ENCODE measurements at regions not wholly inside any gene's neighbourhood (a gene's known extent, or its start where the extent isn't known, plus 50 kb on each side); places are given as distances from the start of the nearest gene placed in this dataset.

GRCh38 chr6:115665310-115665709 lies 395.4 kb downstream of the FRK start:
- TF ChIP-seq CTCF (conservative IDR thresholded peaks at IDR 0.05; ENCODE audit: low read depth, low read length) (no peak), EZH2 (IDR thresholded peaks at IDR 0.05; ENCODE audit: borderline replicate concordance, low read depth, low read length, poor library complexity, severe bottlenecking) (no peak)
- intact Hi-C loops (cut with micrococcal nuclease; ENCODE audit: unreplicated experiment): no loop called here
- CTCF ChIA-PET: no interaction called here
- Histone ChIP-seq H3K27me3 (replicated peaks; ENCODE audit: insufficient read depth, low read depth, low read length, poor library complexity) (no peaks in the 10 kb centered on the region), H3K27ac (ENCODE audit: low read depth, low read length, poor library complexity, severe bottlenecking) (no peak overlapping the region), H3K36me3 (ENCODE audit: insufficient read depth, low read length, poor library complexity, severe bottlenecking) (no peaks in the 10 kb centered on the region), H3K9me3 (ENCODE audit: low read depth, low read length, poor library complexity, severe bottlenecking) (no peaks in the 10 kb centered on the region), H3K4me3 (ENCODE audit: low read depth, low read length, poor library complexity, severe bottlenecking) (no peak overlapping the region), H3K4me1 (ENCODE audit: insufficient read depth, low read length, poor library complexity, severe bottlenecking) (no peaks in the 10 kb centered on the region)
- no peak for DNase-seq (ENCODE audit: low spot score)
- no TSS peak for BruUV-seq (replicated peaks)
- POLR2A ChIA-PET (ENCODE audit: low non-redundant PET): no interaction called here

- intact Hi-C loops (cut with micrococcal nuclease; ENCODE audit: unreplicated experiment): no loop called here
- CTCF ChIA-PET: no interaction called here
Observed at GRCh38 chr6:115663681-115664080, 397.0 kb downstream of the FRK start.

GRCh38 chr6:115643762-115644161 lies 416.9 kb downstream of the FRK start:
- Histone ChIP-seq H3K9me3 (ENCODE audit: low read depth, low read length, poor library complexity, severe bottlenecking) (no peaks in the 10 kb centered on the region), H3K27me3 (replicated peaks; ENCODE audit: insufficient read depth, low read depth, low read length, poor library complexity) (no peaks in the 10 kb centered on the region), H3K4me1 (ENCODE audit: insufficient read depth, low read length, poor library complexity, severe bottlenecking) (no peaks in the 10 kb centered on the region), H3K4me3 (ENCODE audit: low read depth, low read length, poor library complexity, severe bottlenecking) (no peak overlapping the region), H3K27ac (ENCODE audit: low read depth, low read length, poor library complexity, severe bottlenecking) (no peak overlapping the region), H3K36me3 (ENCODE audit: insufficient read depth, low read length, poor library complexity, severe bottlenecking) (no peaks in the 10 kb centered on the region)
- DNase-seq (ENCODE audit: low spot score): peak; percentile 4
- ChIA-PET POLR2A (ENCODE audit: low non-redundant PET) (no interaction called here), CTCF (no interaction called here)
- intact Hi-C loops (cut with micrococcal nuclease; ENCODE audit: unreplicated experiment): no loop called here
- BruUV-seq (replicated peaks): no TSS peak
- TF ChIP-seq CTCF (conservative IDR thresholded peaks at IDR 0.05; ENCODE audit: low read depth, low read length): no peak
- TF ChIP-seq EZH2 (IDR thresholded peaks at IDR 0.05; ENCODE audit: borderline replicate concordance, low read depth, low read length, poor library complexity, severe bottlenecking): no peak

More at GRCh38 chr6:115663681-115664080, 397.0 kb downstream of the FRK start:
- no peak for DNase-seq (ENCODE audit: low spot score)
- Histone ChIP-seq H3K9me3 (ENCODE audit: low read depth, low read length, poor library complexity, severe bottlenecking) (no peaks in the 10 kb centered on the region), H3K36me3 (ENCODE audit: insufficient read depth, low read length, poor library complexity, severe bottlenecking) (no peaks in the 10 kb centered on the region), H3K27me3 (replicated peaks; ENCODE audit: insufficient read depth, low read depth, low read length, poor library complexity) (no peaks in the 10 kb centered on the region), H3K4me1 (ENCODE audit: insufficient read depth, low read length, poor library complexity, severe bottlenecking) (no peaks in the 10 kb centered on the region), H3K27ac (ENCODE audit: low read depth, low read length, poor library complexity, severe bottlenecking) (no peak overlapping the region), H3K4me3 (ENCODE audit: low read depth, low read length, poor library complexity, severe bottlenecking) (no peak overlapping the region)
- POLR2A ChIA-PET (ENCODE audit: low non-redundant PET): no interaction called here
- no TSS peak for BruUV-seq (replicated peaks)
- TF ChIP-seq EZH2 (IDR thresholded peaks at IDR 0.05; ENCODE audit: borderline replicate concordance, low read depth, low read length, poor library complexity, severe bottlenecking): no peak
- TF ChIP-seq CTCF (conservative IDR thresholded peaks at IDR 0.05; ENCODE audit: low read depth, low read length): no peak

Data from A673 (cell line).